AG09319 (cell line): ENCODE measurements at regions not wholly inside any gene's neighbourhood (a gene's known extent, or its start where the extent isn't known, plus 50 kb on each side); places are given as distances from the start of the nearest gene placed in this dataset.

Experiments used
- DNase-seq: peaks from one replicate; pipeline ENCODE4 v3.0.0-alpha.2; 2010; ENCODE audit warnings: low read depth; ENCODE audit errors: extremely low read depth
- CTCF ChIP-seq: IDR thresholded peaks from 2 replicates; pipeline ENCODE4 v1.5.1; 2011; ENCODE audit warnings: low read depth, mild to moderate bottlenecking, inconsistent platforms, low read length, moderate library complexity

- peak; percentile 44 for TF ChIP-seq CTCF
- peak; percentile 5 for DNase-seq
Measured at GRCh38 chr1:209513226-209513625, 70.3 kb upstream of the CAMK1G start.

- DNase-seq, result no peak
- no peak for TF ChIP-seq CTCF
Measured at GRCh38 chr1:209516771-209517680, 66.5 kb upstream of the CAMK1G start.

- no peak for TF ChIP-seq CTCF
- no peak for DNase-seq
Measured at GRCh38 chr1:209517681-209518050, 65.8 kb upstream of the CAMK1G start.

GRCh38 chr1:209519786-209520185, 63.7 kb upstream of the CAMK1G start:
- DNase-seq, result no peak
- TF ChIP-seq CTCF, result no peak

GRCh38 chr1:209522826-209523225, 60.7 kb upstream of the CAMK1G start:
- no peak for TF ChIP-seq CTCF
- DNase-seq, result no peak

- no peak for TF ChIP-seq CTCF
Measured at GRCh38 chr1:209526137-209526536, 57.4 kb upstream of the CAMK1G start.

GRCh38 chr1:209527372-209527771, 56.1 kb upstream of the CAMK1G start:
- DNase-seq, result no peak
- no peak for TF ChIP-seq CTCF

More at GRCh38 chr1:209526137-209526536, 57.4 kb upstream of the CAMK1G start:
- no peak for DNase-seq
